Right cardiac atrium (tissue), 5 donors: ENCODE measurements at regions not wholly inside any gene's neighbourhood (a gene's known extent, or its start where the extent isn't known, plus 50 kb on each side); places are given as distances from the start of the nearest gene placed in this dataset.

Experiments used
- ATAC-seq, 2 donors: fragments of 200-7000 bp; cut with Tn5 transposase; one replicate each; pipeline versions ENCODE4 v1.8.0 to v1.9.1; 2020; ENCODE audit warnings: moderate library complexity in 2 of 2, mild to moderate bottlenecking in 1 of 2
- DNase-seq, 3 donors: peaks; one replicate each; pipeline ENCODE4 v3.0.0-alpha.2; 2020
- H3K27ac ChIP-seq: one replicate; pipeline ENCODE4 v1.5.1; 2013; ENCODE audit warnings: mild to moderate bottlenecking, low read length, control low read depth, moderate library complexity
- H3K27me3 ChIP-seq: one replicate; pipeline ENCODE4 v1.6.1; 2013; ENCODE audit not compliant: control insufficient read depth, insufficient read depth
- H3K4me1 ChIP-seq: one replicate; pipeline ENCODE4 v1.6.1; 2013; ENCODE audit warnings: low read length; ENCODE audit not compliant: control insufficient read depth, insufficient read depth
- H3K4me3 ChIP-seq: one replicate; pipeline ENCODE4 v1.5.1; 2013; ENCODE audit warnings: low read length, control low read depth
- H3K9me3 ChIP-seq: one replicate; pipeline ENCODE4 v1.6.1; 2013; ENCODE audit warnings: low read length; ENCODE audit not compliant: control insufficient read depth
- WGBS: extraction: QIAGEN DNeasy Blood & Tissue Kit; methylation state at CpG from one replicate; pipeline ENCODE4 v1.1.7; 2013; 5-methylcytosine and 5-hydroxymethylcytosine counted together
- intact Hi-C, 4 donors: fragments of 100-400 bp; cut with DNase I; formaldehyde crosslinking; loops; one replicate each; pipeline versions ENCODE4 v1.11.0 to v1.14.0; 2022 to 2023
- donor health status: healthy with polysubstance abuse.
- donor health status: DM: no; HTN: yes; CAD: no.
- donor health status: DM: no; HTN: no; CAD: no.
- donor health status: DM: no; HTN: yes; CAD: no; lungs with severe emphysema.
- donor health status: DM: yes; HTN: yes; CAD: no.

DNA sequence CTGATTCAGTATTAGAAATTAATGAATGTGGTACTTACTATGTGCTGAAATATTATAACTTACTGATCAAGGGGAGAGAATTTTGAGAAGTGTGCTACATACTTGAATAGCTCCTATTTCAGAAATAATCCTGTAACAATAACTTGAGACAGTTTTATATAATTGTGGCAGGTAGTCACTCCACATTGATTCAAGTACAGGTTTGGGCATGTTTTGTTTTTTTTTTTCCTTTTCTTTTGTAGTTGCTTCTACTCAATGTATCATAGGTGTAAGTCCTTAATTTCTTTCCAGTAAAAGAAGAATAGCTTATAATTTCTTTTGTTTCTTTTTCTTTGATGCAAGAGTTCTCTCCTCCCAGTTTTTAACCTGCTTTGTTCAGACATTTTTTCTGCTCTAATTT is 86.1 kb upstream of the ADGRL2 start:
- no peak overlapping the region for H3K27ac ChIP-seq
- no peaks in the 10 kb centered on the region for H3K27me3 ChIP-seq
- no peak overlapping the region for H3K4me3 ChIP-seq
- no peaks in the 10 kb centered on the region for H3K4me1 ChIP-seq
- ATAC-seq (no peak), DNase-seq (no peak)
- intact Hi-C loops: no loop called here
- no peaks in the 10 kb centered on the region for H3K9me3 ChIP-seq

GRCh38 chr1:81712425-81712824 is 88.3 kb upstream of the ADGRL2 start:
- ATAC-seq: peak; percentile 37 to 72
- Histone ChIP-seq H3K4me1 (no peaks in the 10 kb centered on the region), H3K27me3 (no peaks in the 10 kb centered on the region), H3K9me3 (no peaks in the 10 kb centered on the region), H3K27ac (no peak overlapping the region), H3K4me3 (no peak overlapping the region)
- DNase-seq: no peak
- WGBS: 79% methylated on average over 3 of the region's 3 CpGs
- intact Hi-C loops: no loop called here

DNA sequence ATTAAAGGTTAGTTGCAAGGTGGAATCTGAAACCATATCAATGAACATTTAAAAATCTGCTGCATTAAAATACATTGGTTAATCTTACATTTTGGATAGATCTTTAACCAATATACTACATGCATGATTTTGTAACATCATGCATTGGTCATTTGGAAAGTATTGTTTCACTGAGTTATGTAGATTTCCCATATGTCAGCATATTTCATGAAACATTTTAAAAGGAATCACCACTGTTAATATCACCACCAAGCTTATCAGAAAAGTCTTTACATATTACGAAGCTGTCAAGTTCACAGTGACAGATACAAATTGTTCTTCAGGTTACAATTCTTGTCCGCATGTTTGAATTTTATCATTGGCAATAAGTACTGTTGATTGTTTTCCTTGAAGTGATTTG is 89.9 kb upstream of the ADGRL2 start:
- ATAC-seq (no peak), DNase-seq (no peak)
- Histone ChIP-seq H3K4me1 (no peaks in the 10 kb centered on the region), H3K4me3 (no peak overlapping the region), H3K27ac (no peak overlapping the region), H3K9me3 (no peaks in the 10 kb centered on the region), H3K27me3 (no peaks in the 10 kb centered on the region)
- WGBS: 45% methylated on average over 2 of the region's 2 CpGs
- intact Hi-C loops: no loop called here

DNA sequence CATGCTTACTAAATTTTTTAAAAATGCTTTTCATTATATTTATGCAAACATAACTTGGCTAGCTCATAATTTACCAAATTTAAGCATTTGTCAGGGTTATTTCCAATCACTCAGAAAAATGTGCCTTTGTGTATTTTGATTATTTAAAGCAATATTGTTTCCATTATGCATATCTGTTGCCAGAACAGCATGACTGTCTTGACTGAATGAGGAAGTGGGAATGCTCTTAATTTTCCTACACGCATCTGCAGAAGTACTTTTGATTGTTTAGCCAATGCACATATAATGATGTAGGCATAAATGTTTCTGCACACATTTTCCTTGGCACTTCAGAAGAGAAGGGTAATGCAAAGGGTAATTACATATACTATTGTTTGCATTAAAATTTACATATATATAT is 92.5 kb upstream of the ADGRL2 start:
- no peak for ATAC-seq
- Histone ChIP-seq H3K4me3 (no peak overlapping the region), H3K9me3 (no peaks in the 10 kb centered on the region), H3K27ac (no peak overlapping the region), H3K4me1 (no peaks in the 10 kb centered on the region), H3K27me3 (no peaks in the 10 kb centered on the region)
- 69% methylated on average over 1 of the region's 1 CpG for WGBS
- no peak for DNase-seq
- intact Hi-C loops: no loop called here

GRCh38 chr1:81706650-81707435 is 93.9 kb upstream of the ADGRL2 start:
- no peak for DNase-seq
- ATAC-seq: no peak
- Histone ChIP-seq H3K27ac (no peak overlapping the region), H3K9me3 (no peaks in the 10 kb centered on the region), H3K4me3 (no peak overlapping the region), H3K4me1 (no peaks in the 10 kb centered on the region), H3K27me3 (no peaks in the 10 kb centered on the region)
- intact Hi-C loops: no loop called here
- WGBS: 93% methylated on average over 3 of the region's 3 CpGs

- Histone ChIP-seq H3K27me3 (no peaks in the 10 kb centered on the region), H3K27ac (no peak overlapping the region), H3K4me3 (no peak overlapping the region), H3K9me3 (no peaks in the 10 kb centered on the region), H3K4me1 (no peaks in the 10 kb centered on the region)
- no peak for DNase-seq
- intact Hi-C loops: no loop called here
- 88% methylated on average over 5 of the region's 5 CpGs for WGBS
- no peak for ATAC-seq
Measured at GRCh38 chr1:81703756-81704463, 96.8 kb upstream of the ADGRL2 start.

DNA sequence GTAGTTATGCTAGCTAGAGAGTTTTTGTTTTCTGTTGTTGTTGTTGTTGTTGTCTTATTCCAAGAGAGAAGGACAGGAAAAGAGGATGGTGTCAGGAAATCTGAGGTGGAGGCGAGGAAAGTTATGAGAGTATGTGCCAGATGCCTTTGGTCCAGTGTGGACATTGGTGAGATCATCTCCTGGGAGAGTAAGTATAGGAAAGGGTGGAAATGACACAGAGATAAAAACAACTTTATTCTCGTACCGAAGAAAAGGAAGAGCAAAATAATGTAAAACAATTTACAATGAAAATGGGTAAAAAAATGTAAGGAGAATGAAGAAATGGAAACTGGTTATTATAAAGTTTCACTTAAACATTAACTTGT is 97.4 kb upstream of the ADGRL2 start:
- 42% methylated on average over 3 of the region's 3 CpGs for WGBS
- no peaks in the 10 kb centered on the region for H3K9me3 ChIP-seq
- DNase-seq (no peak), ATAC-seq (no peak)
- no peak overlapping the region for H3K4me3 ChIP-seq
- intact Hi-C loops: no loop called here
- no peak overlapping the region for H3K27ac ChIP-seq
- H3K27me3 ChIP-seq: no peaks in the 10 kb centered on the region
- no peaks in the 10 kb centered on the region for H3K4me1 ChIP-seq

DNA sequence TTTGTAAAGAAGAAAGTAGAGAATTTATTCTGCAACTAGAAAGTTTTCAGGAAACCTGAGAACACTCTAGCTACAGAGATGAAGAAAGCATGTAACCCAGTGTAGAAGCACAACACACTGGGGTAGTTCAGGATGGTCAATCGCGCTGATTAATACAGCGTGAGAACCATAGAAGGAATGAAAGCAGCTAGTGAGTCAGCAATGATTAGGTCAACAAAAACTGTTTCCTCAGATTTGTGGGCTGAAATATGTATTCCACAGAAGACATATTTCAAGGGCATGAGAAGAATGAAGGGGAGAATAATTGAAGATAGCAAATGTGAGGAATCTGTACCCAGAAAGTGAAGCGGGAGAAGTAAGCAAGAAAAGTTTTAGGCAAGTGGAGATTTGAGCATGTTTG is 97.8 kb upstream of the ADGRL2 start:
- ATAC-seq: no peak
- Histone ChIP-seq H3K4me1 (no peaks in the 10 kb centered on the region), H3K4me3 (no peak overlapping the region), H3K27me3 (no peaks in the 10 kb centered on the region), H3K9me3 (no peaks in the 10 kb centered on the region), H3K27ac (no peak overlapping the region)
- intact Hi-C loops: no loop called here
- 79% methylated on average over 4 of the region's 4 CpGs for WGBS
- DNase-seq: no peak

GRCh38 chr1:81702079-81702715 is 98.5 kb upstream of the ADGRL2 start:
- WGBS: 95% methylated on average over 2 of the region's 2 CpGs
- no peaks in the 10 kb centered on the region for H3K9me3 ChIP-seq
- no peaks in the 10 kb centered on the region for H3K27me3 ChIP-seq
- no peak overlapping the region for H3K4me3 ChIP-seq
- no peak overlapping the region for H3K27ac ChIP-seq
- peaks cover 1% of the 10 kb centered on the region for H3K4me1 ChIP-seq
- intact Hi-C loops: no loop called here
- DNase-seq (no peak), ATAC-seq (no peak)

GRCh38 chr1:81700728-81701470 is 99.8 kb upstream of the ADGRL2 start:
- intact Hi-C loops: no loop called here
- WGBS: 74% methylated on average over 7 of the region's 7 CpGs
- no peak overlapping the region for H3K27ac ChIP-seq
- DNase-seq (no peak), ATAC-seq (no peak)
- no peaks in the 10 kb centered on the region for H3K9me3 ChIP-seq
- peaks cover 1% of the 10 kb centered on the region for H3K4me1 ChIP-seq
- no peak overlapping the region for H3K4me3 ChIP-seq
- H3K27me3 ChIP-seq: no peaks in the 10 kb centered on the region

GRCh38 chr1:81699234-81699633 is 101.5 kb upstream of the ADGRL2 start:
- no peak for DNase-seq
- Histone ChIP-seq H3K4me1 (peaks cover 1% of the 10 kb centered on the region), H3K27ac (no peak overlapping the region), H3K4me3 (no peak overlapping the region), H3K27me3 (no peaks in the 10 kb centered on the region), H3K9me3 (no peaks in the 10 kb centered on the region)
- intact Hi-C loops: no loop called here
- ATAC-seq: no peak
- WGBS: 81% methylated on average over 4 of the region's 4 CpGs
